GM23248 (cell line): ENCODE measurements at regions not wholly inside any gene's neighbourhood (a gene's known extent, or its start where the extent isn't known, plus 50 kb on each side); places are given as distances from the start of the nearest gene placed in this dataset.

Experiments used
- EZH2 ChIP-seq: fragments of 200-600 bp; sonication (generic); IDR thresholded peaks from 2 replicates; pipeline ENCODE4 v1.6.1; 2018; ENCODE audit warnings: antibody characterized with exemption, mild to moderate bottlenecking; ENCODE audit not compliant: insufficient read depth, poor library complexity, severe bottlenecking
- EZH2phosphoT487 ChIP-seq: fragments of 200-600 bp; sonication (generic); IDR thresholded peaks from 2 replicates; pipeline ENCODE4 v1.6.1; 2018; ENCODE audit warnings: antibody characterized with exemption, moderate library complexity, mild to moderate bottlenecking, low read depth; ENCODE audit not compliant: insufficient read depth

DNA sequence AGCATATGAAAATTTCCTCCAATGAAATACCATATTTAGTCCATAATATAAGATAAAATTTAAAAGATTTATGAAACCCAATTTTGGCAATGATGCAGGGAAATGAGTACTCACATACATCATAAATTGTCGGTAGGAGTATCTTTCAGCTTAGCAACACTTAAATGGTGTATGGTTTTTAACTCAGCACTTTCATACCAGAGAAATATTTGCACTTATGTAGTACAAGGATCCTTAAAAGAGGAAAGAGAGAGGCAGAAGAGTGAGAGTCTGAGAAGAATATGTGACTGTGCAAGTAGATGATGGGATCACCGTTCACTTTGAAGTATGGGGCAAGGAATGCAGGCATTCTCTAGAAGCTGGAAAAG, 379.3 kb upstream of the DCN start:
- TF ChIP-seq EZH2, result no peak
- no peak for TF ChIP-seq EZH2phosphoT487
